SIG-M5 treated with dmso at 0.1 percent for 504 hours (cell line): ENCODE measurements at regions not wholly inside any gene's neighbourhood (a gene's known extent, or its start where the extent isn't known, plus 50 kb on each side); places are given as distances from the start of the nearest gene placed in this dataset.

Experiments used
- DNase-seq: peaks from one replicate; lab custom pipeline; 2025; ENCODE audit not compliant: unreplicated experiment; lab: John Stamatoyannopoulos, UW

DNA sequence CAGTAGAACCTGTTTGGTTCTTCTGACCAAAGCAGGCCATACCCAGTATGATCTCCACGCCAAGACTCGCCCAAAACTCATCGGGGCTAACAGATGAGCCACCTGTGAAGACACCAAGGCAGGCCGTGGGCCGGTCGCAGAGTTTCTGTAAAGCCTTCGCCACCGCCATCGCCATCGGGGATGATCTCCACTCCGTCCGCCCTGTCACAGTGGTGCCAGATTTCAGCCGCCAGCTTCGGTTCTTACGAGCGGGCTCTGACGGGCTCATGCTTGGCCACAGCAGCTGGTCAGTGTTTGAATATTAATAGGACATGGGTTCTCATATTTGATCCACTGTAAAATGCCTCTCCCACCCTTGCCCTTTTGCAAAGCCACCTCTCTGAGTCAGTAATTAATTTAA lies 113.2 kb upstream of the TMEM132D start:
- DNase-seq: no peak

DNA sequence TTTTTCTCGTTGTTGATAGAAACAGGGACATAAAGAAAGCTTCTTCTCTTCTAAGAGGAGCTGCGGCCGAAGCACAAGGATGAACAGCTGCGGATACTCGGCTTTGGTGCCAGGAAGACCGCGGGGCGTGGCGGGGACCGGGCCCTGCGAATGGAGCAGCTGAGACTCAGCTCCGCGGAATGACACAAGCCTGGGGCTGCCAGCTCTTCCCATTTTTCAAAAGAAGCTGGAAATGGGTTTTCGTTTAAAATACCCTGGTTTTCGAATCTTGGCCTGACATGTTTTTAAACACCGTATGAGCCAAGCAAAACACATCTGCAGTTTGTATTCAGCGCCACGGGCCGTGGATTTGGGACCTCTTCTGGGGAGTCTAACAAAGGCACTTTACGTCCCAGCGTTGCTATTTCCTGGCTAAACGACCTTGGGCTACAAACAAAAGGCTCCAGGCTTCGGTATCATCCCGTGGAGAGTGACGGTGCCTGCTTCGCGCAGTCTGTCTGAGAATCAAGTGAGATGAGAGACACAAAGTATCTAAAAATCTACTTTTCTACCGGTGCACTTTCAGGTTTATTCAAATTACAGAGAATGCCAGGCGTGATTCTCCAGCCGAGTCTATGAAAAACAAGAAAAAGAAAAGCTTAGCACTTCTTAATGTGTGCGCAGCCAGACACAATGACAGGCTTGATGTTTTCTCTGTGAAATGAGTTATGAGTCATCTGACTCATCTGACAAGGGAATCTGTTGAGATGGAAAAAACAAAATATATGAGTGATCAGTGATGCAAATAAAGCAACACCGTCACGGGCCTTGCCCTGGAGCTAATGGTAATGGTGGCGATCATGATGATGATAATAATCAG lies 114.0 kb upstream of the TMEM132D start:
- no peak for DNase-seq

DNA sequence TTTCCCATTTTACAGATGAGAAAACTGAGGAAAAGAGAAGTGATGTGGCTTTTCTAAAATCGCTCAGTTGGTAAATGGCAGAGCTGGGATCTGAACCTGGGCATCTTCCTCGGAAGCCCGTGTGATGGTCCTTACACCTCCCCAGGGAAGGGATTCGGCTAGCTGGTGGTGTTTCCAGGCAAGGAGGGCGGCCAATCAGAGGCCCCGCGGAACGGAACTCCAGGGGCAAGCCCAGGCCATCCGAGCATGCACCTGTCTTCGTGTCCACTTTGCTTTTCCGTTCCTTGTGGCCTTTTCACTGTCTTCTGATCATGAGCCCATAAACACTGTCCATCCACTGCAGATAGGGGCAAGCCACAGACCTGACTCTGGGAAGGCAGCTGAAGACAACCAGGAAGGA lies 114.8 kb upstream of the TMEM132D start:
- no peak for DNase-seq

DNA sequence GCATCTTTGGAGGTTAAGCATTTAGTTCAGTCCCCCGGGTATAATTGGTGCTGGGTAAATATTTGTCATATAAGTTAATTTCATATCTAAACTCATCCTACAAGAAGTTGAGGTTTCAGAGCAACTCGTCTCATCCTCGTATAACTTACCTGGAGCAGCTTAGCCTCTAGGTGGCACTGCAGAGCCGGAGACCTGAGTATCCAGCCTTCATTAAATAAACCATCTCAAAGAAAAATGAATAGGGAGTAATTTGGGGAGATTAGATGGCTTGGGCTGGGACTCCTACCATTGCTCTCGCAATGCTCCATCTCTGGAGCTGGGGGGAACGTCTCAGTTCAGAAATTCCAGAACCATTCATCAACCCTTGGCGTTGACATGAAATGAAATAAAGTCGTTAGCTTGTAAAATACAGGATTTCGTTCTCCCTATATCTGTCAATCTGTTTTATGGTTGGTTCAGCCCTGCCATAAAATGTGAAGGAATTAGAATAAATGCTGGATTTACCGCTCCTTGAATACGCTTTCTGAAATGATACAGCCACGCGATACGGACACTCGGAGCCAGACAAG lies 122.9 kb upstream of the TMEM132D start:
- DNase-seq: no peak

DNA sequence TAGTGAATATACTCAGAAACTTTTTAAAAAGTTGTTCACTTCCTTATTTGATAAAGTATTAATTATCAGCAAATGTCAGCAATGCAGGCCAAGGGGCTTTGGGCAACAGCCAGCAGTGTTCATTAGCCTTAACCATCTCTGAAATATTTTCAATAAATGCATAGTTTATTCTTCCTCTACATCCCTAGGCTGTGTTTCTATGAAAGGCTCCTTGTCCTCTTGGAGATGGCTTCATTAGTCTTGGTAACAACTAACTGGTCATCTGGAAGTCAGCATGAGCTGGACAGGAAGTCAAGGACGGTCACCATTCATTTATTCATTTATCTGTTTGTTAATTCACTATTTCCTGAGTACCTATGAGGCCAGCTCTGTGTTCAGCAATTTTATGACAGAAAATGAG lies 124.0 kb upstream of the TMEM132D start:
- DNase-seq: no peak

DNA sequence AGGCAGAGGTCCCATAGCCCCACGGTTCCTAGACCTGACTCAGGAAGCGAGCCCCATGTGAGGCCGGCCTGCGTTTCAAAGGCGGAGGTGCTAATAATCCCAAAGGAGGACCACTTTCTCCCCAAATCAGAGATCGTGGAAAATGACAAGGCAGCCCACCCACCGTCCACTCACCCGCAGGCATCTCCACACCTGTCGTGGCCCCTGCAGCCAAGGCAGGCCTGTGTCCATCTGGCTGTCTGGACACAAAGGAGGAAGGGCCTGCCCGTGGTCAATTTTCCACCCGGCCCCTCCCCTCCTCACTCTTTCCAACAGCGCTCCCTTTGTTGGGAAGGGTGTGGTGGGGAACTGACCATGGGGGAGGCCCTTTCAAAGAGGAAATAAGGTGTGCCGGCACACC lies 125.3 kb upstream of the TMEM132D start:
- DNase-seq: no peak

DNA sequence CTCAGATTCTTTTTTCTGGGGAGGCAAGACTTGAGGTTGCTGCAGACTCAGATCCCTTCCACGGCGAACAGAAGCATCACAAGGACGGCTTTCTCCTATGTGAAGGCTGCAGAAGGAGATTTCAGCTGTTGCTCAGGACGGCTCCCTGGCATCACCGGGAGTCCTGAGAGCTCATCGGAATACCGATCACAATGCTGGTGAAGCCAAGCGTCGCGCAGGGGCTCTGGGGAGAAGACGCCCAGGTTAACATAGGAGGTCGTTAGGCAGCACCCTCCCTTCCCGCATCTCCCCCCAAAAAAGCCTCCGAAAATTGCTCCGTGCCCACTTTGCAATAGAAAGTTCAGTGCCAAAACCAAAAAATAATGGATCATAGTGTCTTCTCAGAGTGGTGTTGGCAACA lies 127.2 kb upstream of the TMEM132D start:
- DNase-seq: no peak

DNA sequence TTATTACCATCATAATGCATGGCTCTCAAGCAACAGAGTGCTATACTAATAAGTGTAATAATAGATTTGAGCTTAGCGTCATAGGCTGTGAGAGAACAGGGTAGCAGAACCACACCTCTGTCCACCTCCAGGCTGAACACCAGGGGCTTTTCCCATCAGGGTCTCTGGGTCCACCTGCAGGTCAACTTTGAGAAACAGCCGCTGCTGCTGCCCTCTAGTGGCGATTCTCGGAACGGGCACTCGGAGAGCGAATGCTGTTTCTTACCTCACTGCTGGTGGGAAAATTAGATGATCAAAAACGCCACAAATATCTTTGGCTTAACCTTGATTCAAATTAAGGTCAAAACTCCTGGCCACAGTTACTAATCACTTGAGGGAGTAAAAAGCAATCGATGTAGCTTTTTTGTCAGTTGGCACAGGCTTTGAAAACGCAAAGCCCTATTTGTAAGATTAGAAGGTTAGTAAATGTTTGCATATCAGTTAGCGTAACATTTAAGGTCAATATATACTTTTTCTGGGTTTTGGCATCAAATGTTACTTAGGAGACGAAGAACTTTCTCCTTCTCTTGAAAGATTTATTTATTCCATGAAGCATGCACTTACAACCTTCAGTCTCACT lies 127.9 kb upstream of the TMEM132D start:
- DNase-seq: peak; percentile 23

DNA sequence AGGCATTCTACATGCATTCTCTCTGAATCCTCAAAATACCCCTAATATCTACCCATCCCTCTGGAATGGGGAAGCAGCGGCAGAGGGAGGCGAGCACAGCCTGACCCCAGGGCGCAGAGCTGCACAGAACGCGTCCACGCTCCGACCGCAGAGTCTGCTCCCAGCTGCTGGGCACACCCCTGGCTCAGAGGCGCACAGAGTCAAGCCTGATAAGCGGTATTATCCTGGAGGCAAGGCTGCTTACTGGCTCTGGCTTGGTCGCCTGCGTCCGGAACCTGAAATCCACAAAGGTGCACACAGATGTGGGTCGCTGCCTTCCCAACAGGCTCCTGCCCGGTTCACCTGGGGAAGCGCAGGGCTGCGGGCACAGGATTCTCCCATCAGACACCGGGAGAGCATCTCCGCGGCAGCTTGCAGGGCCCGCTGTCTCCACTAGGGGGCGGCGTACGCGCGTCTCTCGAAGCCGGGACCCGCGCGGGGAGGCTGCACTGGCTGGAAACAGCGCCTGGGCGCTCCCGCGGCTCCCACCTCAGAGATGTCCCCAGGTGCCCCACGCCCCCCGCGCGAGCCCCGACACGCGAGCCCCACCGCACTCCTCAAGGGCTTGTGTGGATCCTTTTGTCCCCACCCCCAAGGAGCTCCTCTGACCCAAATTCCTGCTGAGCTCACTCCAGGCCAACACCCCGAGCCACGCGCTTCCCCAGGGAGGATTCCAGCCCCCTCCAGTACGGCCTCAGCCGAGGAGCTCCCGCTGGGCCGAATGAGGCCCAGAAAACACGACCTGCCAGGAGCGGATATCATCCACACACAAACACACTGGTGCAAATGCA lies 120.1 kb upstream of the FZD10 start:
- no peak for DNase-seq

DNA sequence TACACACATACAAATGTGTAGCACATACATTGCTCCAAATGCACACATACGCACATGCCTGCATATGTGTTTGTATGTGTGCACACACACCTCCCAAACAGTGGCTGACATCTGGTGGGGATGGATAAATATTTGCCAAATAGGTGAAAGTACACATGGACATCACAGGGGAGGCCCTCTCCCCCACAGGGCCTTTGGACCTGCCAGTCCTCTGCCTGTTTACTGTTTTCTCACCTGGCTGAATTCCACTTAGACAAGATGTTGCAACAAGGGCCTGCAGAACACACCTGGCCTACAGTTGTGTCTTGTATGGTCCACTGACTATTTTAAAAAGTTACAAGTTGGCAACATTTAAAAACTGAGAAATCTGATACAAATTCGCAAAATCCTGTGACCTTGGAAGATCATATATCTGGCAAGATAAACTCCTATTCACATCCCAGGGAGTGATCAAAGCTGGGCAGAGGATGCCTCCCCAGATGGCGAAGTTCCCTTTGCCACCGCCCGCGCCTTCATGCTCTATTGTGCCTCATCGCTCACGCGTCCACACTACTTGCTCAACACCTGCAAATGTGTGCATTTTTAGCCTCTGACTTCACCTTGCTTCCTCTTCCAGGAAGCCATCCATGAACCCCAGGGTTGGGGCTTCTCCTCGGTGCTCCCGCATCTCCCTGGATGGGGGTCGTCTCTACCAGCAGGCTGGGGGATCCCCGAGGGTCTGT lies 118.4 kb upstream of the FZD10 start:
- no peak for DNase-seq

DNA sequence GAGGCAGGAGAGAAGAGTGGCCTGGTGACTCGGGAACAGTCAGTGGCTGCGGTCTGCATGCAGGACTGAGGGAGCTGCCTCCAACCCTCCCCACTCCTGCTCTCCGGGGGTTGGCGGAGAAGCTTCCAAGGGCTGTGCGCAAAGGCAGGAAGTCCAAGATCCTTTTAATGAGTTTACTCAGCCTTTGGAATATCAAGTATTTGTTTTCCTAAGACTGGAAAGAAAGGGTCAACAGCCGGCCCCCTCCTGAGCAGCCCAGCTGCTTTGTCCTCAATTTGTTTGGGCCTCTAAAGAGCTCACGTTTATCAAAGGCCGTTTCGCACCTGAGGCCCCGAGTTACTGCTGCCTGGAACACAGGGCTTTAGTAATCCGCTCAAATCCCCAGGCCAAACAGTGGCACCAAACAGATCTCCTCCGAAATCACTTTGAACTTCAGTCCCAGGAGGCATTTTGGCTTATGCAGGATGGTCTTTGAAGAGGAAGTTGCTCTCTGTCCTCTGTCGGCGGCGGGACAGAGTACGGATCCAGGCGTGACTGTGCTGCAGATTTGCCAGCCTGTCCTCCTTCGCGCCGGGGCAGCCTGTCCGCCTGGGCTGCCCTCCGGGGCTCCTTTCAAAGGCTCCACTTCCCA lies 117.2 kb upstream of the FZD10 start:
- no peak for DNase-seq

DNA sequence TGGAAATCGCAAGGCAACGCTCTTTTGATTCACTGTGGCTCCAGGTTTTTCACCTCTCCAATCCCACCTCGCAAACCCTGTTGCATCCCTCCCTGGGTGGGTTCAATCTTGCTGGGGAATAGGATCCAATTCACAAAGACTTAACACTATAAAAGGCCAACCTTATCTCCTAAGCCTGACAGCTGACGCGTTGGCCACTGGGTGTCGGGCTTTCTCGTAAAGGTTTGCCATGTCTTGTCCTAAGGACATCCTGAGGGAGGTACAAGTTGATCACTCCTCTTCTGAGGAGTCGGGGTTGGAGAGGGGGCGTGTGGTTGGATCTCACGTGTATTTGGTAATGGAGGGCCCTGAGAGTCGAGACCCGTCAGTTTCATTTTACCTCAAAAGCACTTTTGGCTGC lies 112.6 kb upstream of the FZD10 start:
- DNase-seq: peak; percentile 13

DNA sequence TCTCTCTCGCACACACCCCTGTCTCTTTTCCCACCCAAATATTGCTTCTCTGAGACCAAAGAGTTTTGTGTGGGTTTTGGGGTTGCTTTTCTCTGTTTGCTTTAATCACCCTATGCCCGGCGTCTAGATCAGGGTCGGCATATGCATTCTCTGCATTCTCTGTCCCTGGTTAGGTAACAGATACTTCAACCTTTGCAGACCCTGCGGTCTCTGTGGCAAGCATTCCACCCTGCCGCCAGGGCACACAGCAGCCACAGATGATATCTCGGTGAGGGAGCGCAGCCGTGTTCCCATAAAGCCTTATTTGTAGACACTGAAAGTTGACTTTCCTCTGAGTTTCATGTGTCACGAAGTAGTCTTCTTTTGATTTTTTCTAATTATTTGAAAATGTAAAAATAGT lies 110.4 kb upstream of the FZD10 start:
- no peak for DNase-seq

DNA sequence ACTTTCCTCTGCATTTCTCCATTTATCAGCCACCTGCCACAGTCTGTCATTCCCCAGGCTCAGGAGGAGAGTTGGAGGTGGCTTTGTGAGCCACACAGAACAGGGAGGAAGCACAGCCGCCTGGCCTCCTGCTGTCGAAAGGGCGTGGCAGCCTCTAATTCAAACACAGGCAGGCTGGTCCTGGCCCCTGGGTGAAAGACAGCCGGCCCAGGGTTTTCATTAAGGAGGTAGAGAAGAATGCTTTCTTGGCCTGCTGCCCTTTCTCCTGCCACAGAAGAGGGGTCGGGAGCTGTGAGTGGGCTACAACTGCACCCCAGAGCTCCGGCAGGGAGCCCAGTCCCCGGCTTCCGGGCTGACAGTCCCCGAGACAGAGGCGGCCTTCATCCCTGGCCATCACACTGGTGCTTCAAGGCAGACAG lies 108.6 kb upstream of the FZD10 start:
- no peak for DNase-seq

DNA sequence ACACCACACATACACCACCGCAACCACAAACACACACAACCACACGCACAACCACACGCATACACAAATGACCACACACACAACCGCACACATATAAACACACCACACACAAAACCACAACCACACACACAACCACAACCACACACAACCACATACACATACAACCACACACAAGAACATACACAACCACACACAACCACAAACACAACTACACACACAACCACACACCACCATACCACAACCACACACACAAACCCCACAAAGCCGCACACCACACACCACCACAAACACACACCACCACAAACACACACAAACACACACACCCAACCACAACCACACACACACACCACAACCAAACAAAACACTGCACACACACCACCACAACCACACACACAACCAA lies 107.5 kb upstream of the FZD10 start:
- DNase-seq: no peak

DNA sequence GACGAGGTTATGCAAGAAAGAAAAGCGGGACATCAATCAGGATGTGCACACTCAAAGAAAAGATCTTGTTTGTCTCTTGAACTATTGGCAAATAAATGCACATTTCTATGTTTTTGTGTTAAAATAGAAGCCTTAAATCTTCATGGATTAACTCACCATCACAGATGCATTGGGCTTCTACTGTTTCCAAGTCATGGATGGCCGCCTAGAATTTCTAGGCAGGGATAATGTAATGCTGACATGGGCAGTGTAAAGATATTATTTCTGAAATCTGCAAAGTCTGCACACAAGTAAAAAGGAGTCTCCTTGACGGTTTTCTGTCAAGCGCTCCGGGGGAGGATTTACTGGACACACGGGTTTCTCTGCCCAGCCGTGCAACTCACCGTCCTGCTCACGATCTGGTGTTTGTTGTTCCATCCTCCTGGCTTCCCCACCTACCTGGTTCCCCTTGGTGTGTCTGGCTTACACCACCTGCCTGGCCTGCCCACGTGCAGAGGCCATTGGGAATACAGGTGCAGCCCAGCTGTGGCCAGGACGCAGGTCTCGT lies 103.3 kb upstream of the FZD10 start:
- DNase-seq: no peak

DNA sequence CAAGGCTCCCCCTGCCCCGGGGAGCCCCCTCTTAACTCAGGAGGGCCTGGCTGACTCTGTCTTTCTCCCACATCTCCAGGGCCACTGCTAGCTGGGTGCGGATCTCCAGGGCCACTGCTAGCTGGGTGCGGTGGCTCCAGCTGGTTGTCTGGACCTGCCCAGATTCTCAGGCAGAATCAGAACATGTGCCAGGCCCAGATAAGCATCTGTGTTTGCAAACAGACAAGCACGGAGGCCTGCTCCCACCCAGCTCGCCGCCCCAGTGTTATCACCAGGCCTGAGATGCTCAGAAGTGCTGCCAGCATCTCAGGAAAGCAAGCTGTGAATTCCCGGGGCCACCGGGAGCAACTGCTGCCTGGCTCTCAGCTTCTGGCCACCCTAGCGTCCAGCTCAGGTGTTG lies 98.4 kb upstream of the FZD10 start:
- no peak for DNase-seq

DNA sequence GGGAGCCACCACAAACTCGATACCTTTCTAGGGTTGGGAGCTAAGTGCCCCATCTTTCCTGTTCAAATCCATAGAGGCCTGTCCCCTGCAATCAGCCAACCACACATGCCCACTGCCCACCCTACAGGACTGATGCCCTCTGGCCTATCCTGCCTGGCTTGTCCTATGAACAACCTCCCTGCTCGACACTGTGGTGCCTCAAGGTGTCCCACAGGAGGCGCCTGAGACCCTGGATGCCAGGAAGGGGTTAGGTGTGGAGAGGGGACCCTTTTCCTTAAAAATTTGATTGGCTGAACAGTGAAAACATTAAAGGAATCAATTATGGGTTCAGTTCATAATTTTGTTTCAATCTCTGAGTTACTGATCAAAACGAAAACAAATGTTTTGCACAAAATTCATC lies 97.3 kb upstream of the FZD10 start:
- DNase-seq: no peak

DNA sequence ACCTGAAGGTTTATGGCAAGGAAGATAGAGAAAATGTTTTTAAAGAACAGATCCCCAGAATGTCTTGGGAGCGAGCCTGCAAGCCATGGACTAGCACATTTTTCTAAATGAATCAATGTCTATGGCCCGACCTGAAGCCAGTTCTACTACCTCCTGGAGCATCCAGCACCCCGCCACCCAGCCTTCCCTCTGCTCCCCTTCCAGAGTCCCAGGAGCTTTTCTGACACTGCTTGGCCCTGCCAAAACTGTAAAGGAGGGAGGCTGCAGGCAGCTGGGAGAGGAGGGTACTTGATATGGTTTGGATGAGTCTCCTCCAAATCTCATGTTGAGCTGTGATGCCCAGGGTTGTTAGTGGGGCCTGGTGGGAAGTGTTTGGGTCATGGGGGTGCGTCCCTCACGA lies 95.5 kb upstream of the FZD10 start:
- DNase-seq: no peak

DNA sequence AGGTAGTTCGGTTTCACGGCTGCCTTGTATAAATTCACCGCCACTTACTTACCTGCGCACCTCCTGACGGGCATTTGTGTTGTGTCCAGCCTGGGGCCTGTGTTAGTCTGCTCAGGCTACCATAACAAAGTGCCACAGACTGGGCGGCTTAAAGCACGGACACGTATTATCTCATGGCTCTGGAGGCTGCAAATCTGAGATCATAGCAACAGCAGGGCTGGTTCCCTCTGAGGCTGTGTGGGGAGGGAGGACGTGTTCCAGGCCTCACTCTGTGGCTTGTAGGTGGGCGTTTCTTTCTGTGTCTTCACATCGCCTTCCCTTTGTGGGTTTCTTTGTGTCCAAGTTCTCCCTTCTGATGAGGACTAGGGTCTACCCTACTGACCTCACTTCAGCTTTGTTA lies 93.5 kb upstream of the FZD10 start:
- no peak for DNase-seq
